ENCODE measurements at regions not wholly inside any gene's neighbourhood (a gene's known extent, or its start where the extent isn't known, plus 50 kb on each side); places are given as distances from the start of the nearest gene placed in this dataset.

DNA sequence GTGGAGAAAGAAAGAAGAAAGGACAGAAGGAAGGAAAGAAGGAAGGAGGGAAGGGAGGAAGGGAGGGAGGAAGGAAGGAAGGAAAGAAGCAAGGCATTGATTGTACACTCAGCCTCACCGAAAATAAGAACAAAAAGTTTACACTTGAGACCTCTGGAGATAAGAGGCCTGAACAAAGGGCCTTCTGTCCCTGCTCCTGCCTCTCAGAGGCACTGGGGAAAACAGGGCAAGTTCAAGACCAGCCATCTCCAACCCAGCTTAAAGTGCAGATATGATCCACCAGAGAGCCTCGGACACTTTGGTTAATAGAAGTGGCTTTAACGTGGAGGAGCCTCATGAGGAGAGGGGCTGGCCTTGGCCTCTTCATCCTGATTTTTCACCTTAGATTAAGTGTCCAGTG, 582.9 kb upstream of the PPP2R3A start:
- H3K18ac ChIP-seq (ENCODE audit: low read depth, low read length) = no peak overlapping the region
- 60% methylated on average over 1 of the region's 3 CpGs; no CpG with 5 or more reads in 1 of the 2 experiments for WGBS, 2 experiments (ENCODE audit: extremely low coverage in 2 of 2, insufficient read length in 1 of 2)
- H3K9me3 ChIP-seq (ENCODE audit: control insufficient read depth, insufficient read depth, low read length) = peaks cover 17% of the 10 kb centered on the region
- CTCF ChIA-PET = no interaction called here
- no peaks in the 10 kb centered on the region for H3K4me1 ChIP-seq (ENCODE audit: control insufficient read depth, insufficient read depth, low read length)
- no peaks in the 10 kb centered on the region for H3K36me3 ChIP-seq (ENCODE audit: control insufficient read depth, insufficient read depth, low read length)
- H3K56ac ChIP-seq (ENCODE audit: extremely low read depth, insufficient read depth, low read length) = no peak overlapping the region
- H3K4ac ChIP-seq (ENCODE audit: low read depth, low read length) = no peak overlapping the region
- H2BK120ac ChIP-seq (ENCODE audit: low read depth, low read length) = no peak overlapping the region
- H3K27me3 ChIP-seq (ENCODE audit: control insufficient read depth, insufficient read depth, low read length) = no peaks in the 10 kb centered on the region
- no TSS peak for BruUV-seq (replicated peaks)
- DNase-seq = no peak
- H3K14ac ChIP-seq (replicated peaks; ENCODE audit: low read depth, low read length) = no peak overlapping the region
- no peak overlapping the region for H2BK20ac ChIP-seq (ENCODE audit: low read depth, low read length)
- H4K8ac ChIP-seq (ENCODE audit: low read depth in 2 of 2, low read length in 2 of 2) = no peak overlapping the region
- no peaks in the 10 kb centered on the region for H3K79me1 ChIP-seq (ENCODE audit: low read depth in 1 of 2, low read length in 2 of 2)
- no peak overlapping the region for H2AK9ac ChIP-seq (replicated peaks; ENCODE audit: low read depth, low read length, poor library complexity)
- no peak overlapping the region for H4K91ac ChIP-seq (ENCODE audit: insufficient read depth, low read depth, low read length)
- in situ Hi-C loops (cut with MboI; ENCODE audit: low sequenced_read_pairs) = no loop called here
- no peak overlapping the region for H3K23ac ChIP-seq (ENCODE audit: low read depth, low read length)
- H3K27ac ChIP-seq (ENCODE audit: insufficient read depth, low read length) = no peak overlapping the region
- H2BK5ac ChIP-seq (ENCODE audit: low read depth, low read length, poor library complexity, severe bottlenecking) = no peak overlapping the region
- H2AK5ac ChIP-seq (ENCODE audit: low read depth, low read length) = no peak overlapping the region
- no peak overlapping the region for H3K4me2 ChIP-seq (ENCODE audit: low read depth, low read length)
- no peak overlapping the region for H4K5ac ChIP-seq (ENCODE audit: low read depth, low read length)
- H2BK15ac ChIP-seq (ENCODE audit: low read depth, low read length) = no peak overlapping the region
- dilution Hi-C loops (cut with HindIII; ENCODE audit: low sequenced_read_pairs, unreplicated experiment) = no loop called here
- TF ChIP-seq SMC3 (IDR thresholded peaks at IDR 0.05; ENCODE audit: low read depth, low read length) (no peak), RAD21 (IDR thresholded peaks at IDR 0.05; ENCODE audit: low read length) (no peak), RCOR1 (IDR thresholded peaks at IDR 0.05; ENCODE audit: insufficient replicate concordance, low read length) (no peak), CTCF (conservative IDR thresholded peaks at IDR 0.05; ENCODE audit: low read depth, low read length) (no peak), MXI1 (IDR thresholded peaks at IDR 0.05; ENCODE audit: borderline replicate concordance, low read depth, low read length) (no peak), MAFK (IDR thresholded peaks at IDR 0.05; ENCODE audit: low read depth, low read length) (no peak), MAZ (IDR thresholded peaks at IDR 0.05; ENCODE audit: borderline replicate concordance, low read depth, low read length) (no peak), FOS (IDR thresholded peaks at IDR 0.05; ENCODE audit: low read depth, low read length) (no peak), BHLHE40 (IDR thresholded peaks at IDR 0.05; ENCODE audit: low read depth, low read length) (no peak), CEBPB (IDR thresholded peaks at IDR 0.05; ENCODE audit: low read depth, low read length) (no peak), NFE2L2 (IDR thresholded peaks at IDR 0.05; ENCODE audit: low read depth, low read length) (no peak), RFX5 (IDR thresholded peaks at IDR 0.05; ENCODE audit: low read depth, low read length) (no peak), POLR2A (IDR thresholded peaks at IDR 0.05; ENCODE audit: low read depth, low read length) (no peak), CHD1 (IDR thresholded peaks at IDR 0.05; ENCODE audit: low read depth, low read length) (no peak)
- TF ChIP-seq, protein P1, sequence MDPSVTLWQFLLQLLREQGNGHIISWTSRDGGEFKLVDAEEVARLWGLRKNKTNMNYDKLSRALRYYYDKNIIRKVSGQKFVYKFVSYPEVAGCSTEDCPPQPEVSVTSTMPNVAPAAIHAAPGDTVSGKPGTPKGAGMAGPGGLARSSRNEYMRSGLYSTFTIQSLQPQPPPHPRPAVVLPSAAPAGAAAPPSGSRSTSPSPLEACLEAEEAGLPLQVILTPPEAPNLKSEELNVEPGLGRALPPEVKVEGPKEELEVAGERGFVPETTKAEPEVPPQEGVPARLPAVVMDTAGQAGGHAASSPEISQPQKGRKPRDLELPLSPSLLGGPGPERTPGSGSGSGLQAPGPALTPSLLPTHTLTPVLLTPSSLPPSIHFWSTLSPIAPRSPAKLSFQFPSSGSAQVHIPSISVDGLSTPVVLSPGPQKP (IDR thresholded peaks at IDR 0.05; ENCODE audit: borderline replicate concordance, low read depth, low read length) = no peak
- TF ChIP-seq, protein P2, sequence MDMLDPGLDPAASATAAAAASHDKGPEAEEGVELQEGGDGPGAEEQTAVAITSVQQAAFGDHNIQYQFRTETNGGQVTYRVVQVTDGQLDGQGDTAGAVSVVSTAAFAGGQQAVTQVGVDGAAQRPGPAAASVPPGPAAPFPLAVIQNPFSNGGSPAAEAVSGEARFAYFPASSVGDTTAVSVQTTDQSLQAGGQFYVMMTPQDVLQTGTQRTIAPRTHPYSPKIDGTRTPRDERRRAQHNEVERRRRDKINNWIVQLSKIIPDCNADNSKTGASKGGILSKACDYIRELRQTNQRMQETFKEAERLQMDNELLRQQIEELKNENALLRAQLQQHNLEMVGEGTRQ (IDR thresholded peaks at IDR 0.05; ENCODE audit: low read depth, low read length) = no peak
- POLR2A ChIA-PET (ENCODE audit: unreplicated experiment) = no interaction called here
- intact Hi-C loops (cut with micrococcal nuclease) = no loop called here
- H2AFZ ChIP-seq (replicated peaks; ENCODE audit: low read length, poor library complexity) = no peak overlapping the region
- H4K20me1 ChIP-seq (ENCODE audit: insufficient read depth, low read length) = no peaks in the 10 kb centered on the region
- ATAC-seq (ENCODE audit: low read depth) = no peak
- no peak overlapping the region for H3K4me3 ChIP-seq (ENCODE audit: insufficient read depth, low read depth, low read length)
- H3K9ac ChIP-seq (ENCODE audit: low read depth, low read length) = no peak overlapping the region
- no peaks in the 10 kb centered on the region for H3K9me1 ChIP-seq (ENCODE audit: insufficient read depth, low read length)
